ENCODE measurements at regions not wholly inside any gene's neighbourhood (a gene's known extent, or its start where the extent isn't known, plus 50 kb on each side); places are given as distances from the start of the nearest gene placed in this dataset.

DNA sequence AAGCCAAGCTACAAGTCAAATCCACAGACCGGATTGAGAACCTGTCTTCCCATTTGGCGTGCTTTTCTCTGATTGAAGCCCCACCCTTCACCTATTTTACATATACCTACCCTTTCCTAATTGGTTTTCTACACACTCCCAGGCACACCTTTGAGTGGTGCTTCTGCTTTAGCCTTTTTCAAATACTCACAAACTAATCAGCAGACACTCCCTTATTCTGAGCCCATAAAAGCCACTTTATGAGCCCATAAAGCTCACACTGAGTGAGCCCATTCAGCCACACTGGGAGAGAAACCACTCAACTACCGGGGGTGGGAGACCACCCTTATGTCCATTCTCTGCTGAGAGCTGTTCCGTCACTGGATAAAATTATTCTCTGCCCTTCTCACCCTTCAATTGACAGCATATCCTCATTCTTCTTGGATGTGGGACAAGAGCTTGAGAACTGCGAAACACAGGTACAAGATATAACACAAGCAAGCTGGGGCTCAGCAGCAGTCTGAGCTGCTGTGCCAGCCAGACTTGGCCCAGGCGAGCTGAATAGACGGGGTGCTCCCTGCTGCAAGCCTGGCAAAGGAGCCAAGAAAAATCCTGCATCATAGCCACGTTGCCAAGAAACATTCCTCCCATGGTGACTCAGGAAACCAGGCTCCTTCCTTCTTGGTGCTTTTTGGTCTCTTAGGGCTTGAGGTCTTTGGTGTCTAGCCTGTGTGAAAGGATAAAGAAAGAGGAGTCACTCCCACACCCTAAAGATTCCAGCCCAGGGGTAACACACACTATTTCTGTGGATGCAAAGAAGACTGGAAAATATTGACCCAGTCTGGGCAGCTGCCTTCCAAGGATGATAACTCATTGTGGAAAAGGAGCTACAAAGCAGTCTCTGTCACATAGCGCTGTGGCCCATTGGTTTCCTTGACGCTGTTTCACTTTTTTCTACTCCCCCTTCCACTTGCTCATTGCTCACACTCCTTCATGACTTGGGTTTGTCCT, 609.7 kb downstream of the MCTP2 start:
- no peak for DNase-seq
- Histone ChIP-seq H3K4me1 (replicated peaks in 1 of 2) (no peaks in the 10 kb centered on the region), H3K9me3 (replicated peaks in 1 of 3) (no peaks in the 10 kb centered on the region), H3K4me3 (no peak overlapping the region), H3K27me3 (peaks cover 2% of the 10 kb centered on the region), H3K27ac (no peak overlapping the region), H3K36me3 (replicated peaks in 1 of 2) (no peaks in the 10 kb centered on the region)
- WGBS, 4 donors, result 88 to 91% (median 90%) methylated on average over 10 of the region's 10 CpGs
- no peak for TF ChIP-seq POLR2A (IDR thresholded peaks at IDR 0.05)
- TF ChIP-seq, protein P1, sequence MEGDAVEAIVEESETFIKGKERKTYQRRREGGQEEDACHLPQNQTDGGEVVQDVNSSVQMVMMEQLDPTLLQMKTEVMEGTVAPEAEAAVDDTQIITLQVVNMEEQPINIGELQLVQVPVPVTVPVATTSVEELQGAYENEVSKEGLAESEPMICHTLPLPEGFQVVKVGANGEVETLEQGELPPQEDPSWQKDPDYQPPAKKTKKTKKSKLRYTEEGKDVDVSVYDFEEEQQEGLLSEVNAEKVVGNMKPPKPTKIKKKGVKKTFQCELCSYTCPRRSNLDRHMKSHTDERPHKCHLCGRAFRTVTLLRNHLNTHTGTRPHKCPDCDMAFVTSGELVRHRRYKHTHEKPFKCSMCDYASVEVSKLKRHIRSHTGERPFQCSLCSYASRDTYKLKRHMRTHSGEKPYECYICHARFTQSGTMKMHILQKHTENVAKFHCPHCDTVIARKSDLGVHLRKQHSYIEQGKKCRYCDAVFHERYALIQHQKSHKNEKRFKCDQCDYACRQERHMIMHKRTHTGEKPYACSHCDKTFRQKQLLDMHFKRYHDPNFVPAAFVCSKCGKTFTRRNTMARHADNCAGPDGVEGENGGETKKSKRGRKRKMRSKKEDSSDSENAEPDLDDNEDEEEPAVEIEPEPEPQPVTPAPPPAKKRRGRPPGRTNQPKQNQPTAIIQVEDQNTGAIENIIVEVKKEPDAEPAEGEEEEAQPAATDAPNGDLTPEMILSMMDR (IDR thresholded peaks at IDR 0.05), result no peak
- intact Hi-C loops (cut with DNase I), result no loop called here

DNA sequence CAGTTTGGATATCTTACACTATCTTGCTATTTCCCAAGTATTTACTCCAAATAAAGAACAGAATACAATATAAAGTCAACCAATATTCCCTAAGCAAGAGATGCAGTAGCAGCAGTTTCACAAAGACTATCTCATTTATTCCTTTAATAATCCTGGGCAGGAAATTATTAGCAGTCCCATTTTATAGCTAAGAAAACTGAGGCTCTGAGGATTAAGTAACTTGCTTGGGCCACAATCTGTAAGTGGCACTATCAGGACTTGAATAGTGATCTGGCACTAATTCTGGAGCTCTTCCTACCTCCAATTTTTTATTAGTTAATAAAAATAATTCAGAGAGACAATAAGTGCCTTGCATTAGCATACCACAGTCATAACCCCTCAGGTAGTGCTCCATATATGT, 611.7 kb downstream of the MCTP2 start:
- H3K4me3 ChIP-seq, result no peak overlapping the region
- no peak overlapping the region for H3K27ac ChIP-seq
- DNase-seq, result no peak
- no peak for TF ChIP-seq POLR2A (IDR thresholded peaks at IDR 0.05)
- TF ChIP-seq, protein P1 (IDR thresholded peaks at IDR 0.05), result no peak
- intact Hi-C loops (cut with DNase I), result no loop called here
- peaks cover 2% of the 10 kb centered on the region for H3K27me3 ChIP-seq
- no peaks in the 10 kb centered on the region for H3K9me3 ChIP-seq (replicated peaks in 1 of 3)
- H3K36me3 ChIP-seq (replicated peaks in 1 of 2), result no peaks in the 10 kb centered on the region
- no peaks in the 10 kb centered on the region for H3K4me1 ChIP-seq (replicated peaks in 1 of 2)

DNA sequence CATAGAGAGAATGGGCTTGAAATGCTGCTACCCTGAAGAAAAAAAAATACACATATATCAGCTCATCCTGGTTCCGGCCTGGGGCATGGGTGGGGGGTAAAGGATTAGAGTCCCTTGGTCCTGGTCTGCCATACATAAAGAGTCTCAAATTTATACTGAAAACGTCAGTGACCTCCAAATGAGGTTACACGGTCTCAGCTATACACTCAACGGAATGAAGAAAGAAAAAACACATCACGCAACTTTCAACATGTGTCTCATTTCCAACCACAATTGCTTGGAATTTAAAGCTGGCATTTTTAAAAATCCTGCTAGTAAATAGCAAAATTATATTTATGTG, 612.8 kb downstream of the MCTP2 start:
- H3K4me3 ChIP-seq, result no peak overlapping the region
- 54 to 63% (median 60%) methylated on average over 5 of the region's 5 CpGs for WGBS, 4 donors
- H3K4me1 ChIP-seq (replicated peaks in 1 of 2), result no peaks in the 10 kb centered on the region
- H3K27me3 ChIP-seq, result peaks cover 2% of the 10 kb centered on the region
- H3K36me3 ChIP-seq (replicated peaks in 1 of 2), result no peaks in the 10 kb centered on the region
- DNase-seq, result no peak
- intact Hi-C loops (cut with DNase I), result no loop called here
- peak overlapping the region in 1 of 5 donors; percentile 83 for H3K27ac ChIP-seq
- H3K9me3 ChIP-seq (replicated peaks in 1 of 3), result no peaks in the 10 kb centered on the region
- no peak for TF ChIP-seq POLR2A (IDR thresholded peaks at IDR 0.05)
- TF ChIP-seq, protein P1 (IDR thresholded peaks at IDR 0.05), result no peak

DNA sequence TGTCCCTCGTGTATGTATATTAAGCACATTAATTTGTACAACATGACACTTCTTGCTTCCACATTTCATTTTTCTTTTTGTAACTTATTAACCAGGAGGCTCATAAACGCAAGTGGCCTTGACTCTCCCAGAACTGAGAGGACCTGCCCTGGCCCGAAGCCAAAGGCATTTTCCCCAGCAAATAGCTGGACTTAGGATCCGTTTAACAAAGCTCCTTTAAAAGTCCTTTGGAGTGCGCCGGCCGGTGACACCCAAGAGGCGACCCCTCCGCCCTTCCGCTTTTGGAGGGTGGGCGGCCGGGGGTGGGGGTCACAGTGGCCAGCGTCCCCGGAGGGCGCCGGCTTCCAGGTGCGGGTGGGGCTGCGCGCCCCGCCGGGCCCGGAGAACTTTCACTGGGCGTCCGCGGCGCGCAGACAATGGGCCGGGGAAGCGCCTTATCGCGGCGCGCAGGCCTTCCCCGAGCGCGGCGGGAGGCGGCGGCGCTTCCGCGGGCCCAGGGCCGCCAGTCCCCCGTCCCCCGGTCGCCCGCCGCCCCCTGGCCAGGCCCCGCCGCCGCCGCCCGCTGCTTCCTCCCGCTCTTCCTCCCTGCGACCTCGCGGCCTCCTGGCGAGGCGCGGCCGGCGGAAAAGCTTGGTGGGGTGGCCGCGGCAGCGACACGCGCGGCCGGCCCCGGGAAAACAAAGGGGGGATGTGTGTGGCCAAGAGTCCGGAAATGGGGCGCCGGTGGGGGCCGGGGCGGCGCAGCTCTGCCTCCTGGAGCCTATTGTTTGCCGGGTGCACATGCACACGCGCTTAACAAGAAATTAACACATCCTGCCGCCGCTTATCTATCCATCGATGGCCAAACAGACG, 613.4 kb downstream of the MCTP2 start:
- H3K9me3 ChIP-seq (replicated peaks in 1 of 3), result no peaks in the 10 kb centered on the region
- intact Hi-C loops (cut with DNase I), result no loop called here
- WGBS, 4 donors, result 1 to 3% (median 2%) methylated on average over 26 to 83 of the region's 83 CpGs
- TF ChIP-seq, protein P1 (IDR thresholded peaks at IDR 0.05), result no peak
- no peak for TF ChIP-seq POLR2A (IDR thresholded peaks at IDR 0.05)
- H3K36me3 ChIP-seq (replicated peaks in 1 of 2), result no peaks in the 10 kb centered on the region
- peak overlapping the region in 2 of 5 donors; percentile 41 to 83 for H3K27ac ChIP-seq
- H3K4me1 ChIP-seq (replicated peaks in 1 of 2), result no peaks in the 10 kb centered on the region
- peak; percentile 42 to 79 (median 52) for DNase-seq
- H3K27me3 ChIP-seq, result peaks cover 2% of the 10 kb centered on the region
- H3K4me3 ChIP-seq, result peak overlapping the region in 1 of 4 donors; percentile 48
